H9 (cell line): ENCODE measurements at regions not wholly inside any gene's neighbourhood (a gene's known extent, or its start where the extent isn't known, plus 50 kb on each side); places are given as distances from the start of the nearest gene placed in this dataset.

Experiments
- DNase-seq: peaks from one replicate; pipeline ENCODE4 v3.0.0-alpha.2; 2017
- H2AFZ ChIP-seq: one replicate; pipeline ENCODE4 v1.6.1; 2013; ENCODE audit warnings: mild to moderate bottlenecking, low read length, control low read depth, moderate library complexity
- H2AK5ac ChIP-seq: 2 replicates; pipeline ENCODE4 v1.6.1; 2013; ENCODE audit warnings: low read length, control low read depth, mixed read lengths; ENCODE audit not compliant: insufficient read length
- H2BK120ac ChIP-seq: one replicate; pipeline ENCODE4 v1.6.1; 2013; ENCODE audit warnings: low read depth, mild to moderate bottlenecking, low read length, control low read depth, inconsistent platforms; ENCODE audit not compliant: poor library complexity, severe bottlenecking
- H2BK12ac ChIP-seq: 2 replicates; pipeline ENCODE4 v1.6.1; 2013; ENCODE audit warnings: low read length, control low read depth, mixed read lengths, low read depth; ENCODE audit not compliant: insufficient read length
- H2BK15ac ChIP-seq: 2 replicates; pipeline ENCODE4 v1.6.1; 2013; ENCODE audit warnings: low read depth, low read length, control low read depth
- H2BK20ac ChIP-seq: one replicate; pipeline ENCODE4 v1.6.1; 2013; ENCODE audit warnings: low read depth, mild to moderate bottlenecking, low read length, control low read depth, inconsistent platforms; ENCODE audit not compliant: poor library complexity, severe bottlenecking
- H2BK5ac ChIP-seq: 2 replicates; pipeline ENCODE4 v1.6.1; 2013; ENCODE audit warnings: low read length, control low read depth, mixed read lengths; ENCODE audit not compliant: insufficient read length
- H3K14ac ChIP-seq: 2 replicates; pipeline ENCODE4 v1.6.1; 2013; ENCODE audit warnings: low read length, control low read depth; ENCODE audit not compliant: insufficient read depth
- H3K18ac ChIP-seq: 2 replicates; pipeline ENCODE4 v1.6.1; 2013; ENCODE audit warnings: low read depth, mild to moderate bottlenecking, mixed read lengths, low read length, control low read depth; ENCODE audit not compliant: insufficient read length
- H3K23ac ChIP-seq: 2 replicates; pipeline ENCODE4 v1.6.1; 2013; ENCODE audit warnings: low read length, control low read depth, mixed read lengths, low read depth; ENCODE audit not compliant: insufficient read length
- H3K23me2 ChIP-seq: 2 replicates; pipeline ENCODE4 v1.6.1; 2013; ENCODE audit warnings: low read depth, mild to moderate bottlenecking, mixed read lengths, low read length, control low read depth; ENCODE audit not compliant: insufficient read length, poor library complexity, severe bottlenecking
- H3K27ac ChIP-seq: 2 replicates; pipeline ENCODE4 v1.5.1; 2013; ENCODE audit warnings: low read length, control low read depth, mixed read lengths, low read depth; ENCODE audit not compliant: insufficient read length
- H3K27me3 ChIP-seq: 2 replicates; pipeline ENCODE4 v1.6.1; 2013; ENCODE audit warnings: low read length, control low read depth, inconsistent platforms; ENCODE audit not compliant: insufficient read depth
- H3K4ac ChIP-seq: 2 replicates; pipeline ENCODE4 v1.6.1; 2013; ENCODE audit warnings: low read depth, mild to moderate bottlenecking, control low read depth, inconsistent platforms, low read length, moderate library complexity
- H3K4me1 ChIP-seq: 2 replicates; pipeline ENCODE4 v1.6.1; 2013; ENCODE audit warnings: low read length, control low read depth, inconsistent platforms; ENCODE audit not compliant: insufficient read depth
- H3K4me2 ChIP-seq: 2 replicates; pipeline ENCODE4 v1.6.1; 2013; ENCODE audit warnings: low read length, control low read depth, mixed read lengths; ENCODE audit not compliant: insufficient read length, insufficient read depth
- H3K56ac ChIP-seq: 2 replicates; pipeline ENCODE4 v1.6.1; 2013; ENCODE audit warnings: low read depth, mild to moderate bottlenecking, mixed read lengths, low read length, control low read depth; ENCODE audit not compliant: insufficient read length
- H3K79me1 ChIP-seq: 2 replicates; pipeline ENCODE4 v1.6.1; 2013; ENCODE audit warnings: low read depth, mild to moderate bottlenecking, moderate library complexity, low read length, control low read depth, inconsistent platforms; ENCODE audit not compliant: insufficient read depth, poor library complexity, severe bottlenecking
- H3K79me2 ChIP-seq: 2 replicates; pipeline ENCODE4 v1.6.1; 2013; ENCODE audit warnings: low read length, control low read depth, inconsistent platforms; ENCODE audit not compliant: insufficient read depth
- H3K9ac ChIP-seq: 2 replicates; pipeline ENCODE4 v1.6.1; 2013; ENCODE audit warnings: low read length, control low read depth, mixed read lengths; ENCODE audit not compliant: insufficient read length; ENCODE audit errors: extremely low read depth
- H3K9me3 ChIP-seq: one replicate; pipeline ENCODE4 v1.6.1; 2013; ENCODE audit warnings: low read depth, low read length, inconsistent platforms; ENCODE audit not compliant: control insufficient read depth
- H3T11ph ChIP-seq: one replicate; pipeline ENCODE4 v1.6.1; 2013; ENCODE audit warnings: mild to moderate bottlenecking, low read length, control low read depth, inconsistent platforms
- H4K20me1 ChIP-seq: one replicate; pipeline ENCODE4 v1.6.1; 2013; ENCODE audit not compliant: control insufficient read depth, insufficient read length, insufficient read depth
- H4K5ac ChIP-seq: 2 replicates; pipeline ENCODE4 v1.6.1; 2013; ENCODE audit warnings: low read depth, mild to moderate bottlenecking, mixed read lengths, low read length, control low read depth; ENCODE audit not compliant: insufficient read length
- H4K8ac ChIP-seq: replicated peaks from 2 replicates; pipeline ENCODE4 v1.6.1; 2013; ENCODE audit warnings: low read length, control low read depth, mixed read lengths, low read depth; ENCODE audit not compliant: insufficient read length
- H4K91ac ChIP-seq: 2 replicates; pipeline ENCODE4 v1.6.1; 2013; ENCODE audit warnings: low read depth, mild to moderate bottlenecking, moderate library complexity, mixed read lengths, low read length, control low read depth; ENCODE audit not compliant: insufficient read length
- H3K27ac Mint-ChIP-seq, 3 experiments: 2 replicates in 2 of 3; 3 replicates in 1 of 3; pipeline ENCODE4 v1.8.0; 2020 to 2021; ENCODE audit warnings: mixed read lengths in 3 of 3, mild to moderate bottlenecking in 1 of 3, moderate library complexity in 1 of 3
- H3K27me3 Mint-ChIP-seq: 2 replicates; pipeline ENCODE4 v1.8.0; 2021; ENCODE audit warnings: low read depth, mild to moderate bottlenecking, moderate library complexity, mixed read lengths
- H3K36me3 Mint-ChIP-seq, 3 experiments: 2 replicates in 2 of 3; 3 replicates in 1 of 3; pipeline ENCODE4 v1.8.0; 2020 to 2021; ENCODE audit warnings: low read depth in 3 of 3, mixed read lengths in 3 of 3; ENCODE audit not compliant: insufficient read depth in 1 of 3
- H3K4me1 Mint-ChIP-seq, 2 experiments: 2 replicates each; pipeline ENCODE4 v1.8.0; 2020; ENCODE audit warnings: mixed read lengths in 2 of 2
- H3K4me3 Mint-ChIP-seq, 2 experiments: 2 replicates in 1 of 2; 3 replicates in 1 of 2; pipeline ENCODE4 v1.8.0; 2020 to 2021; ENCODE audit warnings: mild to moderate bottlenecking in 2 of 2, mixed read lengths in 2 of 2, moderate library complexity in 1 of 2
- H3K9me3 Mint-ChIP-seq, 2 experiments: 2 replicates in 1 of 2; 3 replicates in 1 of 2; pipeline ENCODE4 v1.8.0; 2020; ENCODE audit warnings: mild to moderate bottlenecking in 2 of 2, mixed read lengths in 2 of 2, moderate library complexity in 1 of 2
- CTCF ChIP-seq: fragments of 200-600 bp; sonication (generic); conservative IDR thresholded peaks from 3 replicates; pipeline ENCODE4 v1.8.0; 2021; ENCODE audit warnings: antibody characterized with exemption, mild to moderate bottlenecking
- WGBS: extraction: QIAGEN DNeasy Blood & Tissue Kit; methylation state at CpG from one replicate; pipeline ENCODE4 v1.1.7; 2013; ENCODE audit warnings: missing lambda C conversion rate, low lambda C conversion rate, mixed read lengths; ENCODE audit not compliant: insufficient read length; ENCODE audit errors: extremely low coverage; 5-methylcytosine and 5-hydroxymethylcytosine counted together

GRCh38 chr4:28250646-28251045 is 1390.0 kb downstream of the STIM2 start:
- no peak for DNase-seq
- H3K4ac ChIP-seq = no peak overlapping the region
- H3K79me1 ChIP-seq = no peaks in the 10 kb centered on the region
- H2BK12ac ChIP-seq = no peak overlapping the region
- no peaks in the 10 kb centered on the region for H3K9me3 ChIP-seq
- Mint-ChIP-seq H3K27ac (no peak overlapping the region), H3K27me3 (no peaks in the 10 kb centered on the region), H3K4me1 (no peaks in the 10 kb centered on the region), H3K4me3 (no peak overlapping the region), H3K9me3 (peaks cover 0 to 4% of the 10 kb centered on the region in 2 experiments; a peak in 3 of 5 replicates), H3K36me3 (peaks cover 0 to 2% (median under 1%) of the 10 kb centered on the region in 3 experiments; a peak in 3 of 7 replicates)
- H4K5ac ChIP-seq = no peak overlapping the region
- H3K79me2 ChIP-seq = no peaks in the 10 kb centered on the region
- H2BK20ac ChIP-seq = no peak overlapping the region
- no peak overlapping the region for H3K9ac ChIP-seq
- H3K23me2 ChIP-seq = no peaks in the 10 kb centered on the region
- no peak overlapping the region for H3T11ph ChIP-seq
- H2AK5ac ChIP-seq = no peak overlapping the region
- no CpG with 5 or more reads among the region's 2 CpGs for WGBS
- TF ChIP-seq CTCF = no peak
- no peaks in the 10 kb centered on the region for H3K27me3 ChIP-seq
- no peaks in the 10 kb centered on the region for H4K20me1 ChIP-seq
- no peak overlapping the region for H2BK15ac ChIP-seq
- H3K4me2 ChIP-seq = no peak overlapping the region
- no peak overlapping the region for H3K27ac ChIP-seq
- H2BK120ac ChIP-seq = no peak overlapping the region
- H2AFZ ChIP-seq = no peak overlapping the region
- H4K8ac ChIP-seq = no peak overlapping the region
- no peak overlapping the region for H3K18ac ChIP-seq
- no peak overlapping the region for H3K56ac ChIP-seq
- H2BK5ac ChIP-seq = no peak overlapping the region
- H3K14ac ChIP-seq = no peak overlapping the region
- H4K91ac ChIP-seq = no peak overlapping the region
- H3K4me1 ChIP-seq = no peaks in the 10 kb centered on the region
- no peak overlapping the region for H3K23ac ChIP-seq
